Sigmoid colon (tissue), 4 donors: ENCODE measurements at regions not wholly inside any gene's neighbourhood (a gene's known extent, or its start where the extent isn't known, plus 50 kb on each side); places are given as distances from the start of the nearest gene placed in this dataset.

Source experiments
- EP300 ChIP-seq, 4 donors: sonication (generic); formaldehyde crosslinking; IDR thresholded peaks; one replicate each; pipeline ENCODE4 v1.6.1; 2017; ENCODE audit warnings: antibody characterized with exemption in 4 of 4
- POLR2A ChIP-seq, 2 donors: fragments of 450-650 bp; IDR thresholded peaks; one replicate each; pipeline ENCODE4 v1.6.1; 2016; ENCODE audit warnings: antibody characterized with exemption in 2 of 2, mild to moderate bottlenecking in 2 of 2, moderate library complexity in 2 of 2
- POLR2AphosphoS5 ChIP-seq, 4 donors: sonication (generic); formaldehyde crosslinking; IDR thresholded peaks; one replicate each; pipeline ENCODE4 v1.6.1; 2017; ENCODE audit warnings: antibody characterized with exemption in 4 of 4
- TF ChIP-seq, protein P1 (sequence below), 4 experiments: fragments of 450-650 bp in 3 of 4; fragments of 200-600 bp in 1 of 4; IDR thresholded peaks; one replicate each; pipeline ENCODE4 v1.5.1; 2016 to 2019; ENCODE audit warnings: antibody characterized with exemption in 4 of 4, mild to moderate bottlenecking in 3 of 4, moderate library complexity in 2 of 4

- TF ChIP-seq, protein P1, sequence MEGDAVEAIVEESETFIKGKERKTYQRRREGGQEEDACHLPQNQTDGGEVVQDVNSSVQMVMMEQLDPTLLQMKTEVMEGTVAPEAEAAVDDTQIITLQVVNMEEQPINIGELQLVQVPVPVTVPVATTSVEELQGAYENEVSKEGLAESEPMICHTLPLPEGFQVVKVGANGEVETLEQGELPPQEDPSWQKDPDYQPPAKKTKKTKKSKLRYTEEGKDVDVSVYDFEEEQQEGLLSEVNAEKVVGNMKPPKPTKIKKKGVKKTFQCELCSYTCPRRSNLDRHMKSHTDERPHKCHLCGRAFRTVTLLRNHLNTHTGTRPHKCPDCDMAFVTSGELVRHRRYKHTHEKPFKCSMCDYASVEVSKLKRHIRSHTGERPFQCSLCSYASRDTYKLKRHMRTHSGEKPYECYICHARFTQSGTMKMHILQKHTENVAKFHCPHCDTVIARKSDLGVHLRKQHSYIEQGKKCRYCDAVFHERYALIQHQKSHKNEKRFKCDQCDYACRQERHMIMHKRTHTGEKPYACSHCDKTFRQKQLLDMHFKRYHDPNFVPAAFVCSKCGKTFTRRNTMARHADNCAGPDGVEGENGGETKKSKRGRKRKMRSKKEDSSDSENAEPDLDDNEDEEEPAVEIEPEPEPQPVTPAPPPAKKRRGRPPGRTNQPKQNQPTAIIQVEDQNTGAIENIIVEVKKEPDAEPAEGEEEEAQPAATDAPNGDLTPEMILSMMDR (IDR thresholded peaks at IDR 0.05), result no peak
- no peak for TF ChIP-seq POLR2A (IDR thresholded peaks at IDR 0.05)
- no peak for TF ChIP-seq EP300 (IDR thresholded peaks at IDR 0.05)
- TF ChIP-seq POLR2AphosphoS5 (IDR thresholded peaks at IDR 0.05), result no peak
These were observed 162.2 kb upstream of the BMP2 start for GRCh38 chr20:6605055-6605935.
